ENCODE measurements at regions not wholly inside any gene's neighbourhood (a gene's known extent, or its start where the extent isn't known, plus 50 kb on each side); places are given as distances from the start of the nearest gene placed in this dataset.

DNA sequence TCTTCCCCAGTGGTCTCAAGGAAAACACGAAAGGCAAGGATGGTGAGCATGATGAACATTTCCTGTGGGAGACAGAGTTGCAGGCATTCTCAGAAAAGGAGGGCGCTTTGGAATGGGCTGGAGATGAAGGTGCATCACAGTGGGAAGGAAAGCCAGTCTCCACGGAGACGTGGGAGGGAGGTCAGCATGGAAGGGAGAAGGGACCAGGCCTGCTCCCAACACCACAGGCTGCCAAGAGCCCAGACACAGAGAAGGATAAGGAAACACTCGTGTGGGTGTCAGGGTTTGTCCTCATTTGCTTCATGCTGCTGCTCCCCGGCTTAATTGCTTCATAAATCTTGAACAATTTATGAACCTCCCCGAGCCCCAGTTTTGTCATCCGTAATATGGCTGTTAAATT, 231.5 kb upstream of the ZNF32 start:
- TF ChIP-seq, protein P1, sequence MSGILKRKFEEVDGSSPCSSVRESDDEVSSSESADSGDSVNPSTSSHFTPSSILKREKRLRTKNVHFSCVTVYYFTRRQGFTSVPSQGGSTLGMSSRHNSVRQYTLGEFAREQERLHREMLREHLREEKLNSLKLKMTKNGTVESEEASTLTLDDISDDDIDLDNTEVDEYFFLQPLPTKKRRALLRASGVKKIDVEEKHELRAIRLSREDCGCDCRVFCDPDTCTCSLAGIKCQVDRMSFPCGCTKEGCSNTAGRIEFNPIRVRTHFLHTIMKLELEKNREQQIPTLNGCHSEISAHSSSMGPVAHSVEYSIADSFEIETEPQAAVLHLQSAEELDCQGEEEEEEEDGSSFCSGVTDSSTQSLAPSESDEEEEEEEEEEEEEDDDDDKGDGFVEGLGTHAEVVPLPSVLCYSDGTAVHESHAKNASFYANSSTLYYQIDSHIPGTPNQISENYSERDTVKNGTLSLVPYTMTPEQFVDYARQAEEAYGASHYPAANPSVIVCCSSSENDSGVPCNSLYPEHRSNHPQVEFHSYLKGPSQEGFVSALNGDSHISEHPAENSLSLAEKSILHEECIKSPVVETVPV (CRISPR knock-in tag; IDR thresholded peaks at IDR 0.05) = no peak
- no peak for TF ChIP-seq ISL1 (CRISPR knock-in tag; IDR thresholded peaks at IDR 0.05)
- no peak for TF ChIP-seq PPARA (CRISPR knock-in tag; IDR thresholded peaks at IDR 0.05; ENCODE audit: borderline replicate concordance)
- TF ChIP-seq OSR1 (CRISPR knock-in tag; IDR thresholded peaks at IDR 0.05) = no peak
- no peak for TF ChIP-seq BACH2 (CRISPR knock-in tag; IDR thresholded peaks at IDR 0.05; ENCODE audit: borderline replicate concordance)
- no peak for TF ChIP-seq CSDC2 (CRISPR knock-in tag; IDR thresholded peaks at IDR 0.05)
- TF ChIP-seq ZNF70 (CRISPR knock-in tag; IDR thresholded peaks at IDR 0.05) = no peak
- TF ChIP-seq TOX (CRISPR knock-in tag; IDR thresholded peaks at IDR 0.05; ENCODE audit: borderline replicate concordance) = no peak
- TF ChIP-seq ESRRG (CRISPR knock-in tag; IDR thresholded peaks at IDR 0.05) = no peak
- TF ChIP-seq ZFP3 (CRISPR knock-in tag; IDR thresholded peaks at IDR 0.05) = no peak
- no peak for TF ChIP-seq GLIS3 (CRISPR knock-in tag; IDR thresholded peaks at IDR 0.05)
- no peak for TF ChIP-seq SNAI2 (CRISPR knock-in tag; IDR thresholded peaks at IDR 0.05)
- TF ChIP-seq ARNTL (CRISPR knock-in tag; IDR thresholded peaks at IDR 0.05; ENCODE audit: borderline replicate concordance, low read depth) = no peak
- TF ChIP-seq ZNF565 (CRISPR knock-in tag; conservative IDR thresholded peaks at IDR 0.05; ENCODE audit: low read depth) = no peak
- TF ChIP-seq TCF4 (CRISPR knock-in tag; IDR thresholded peaks at IDR 0.05; ENCODE audit: borderline replicate concordance) = no peak
- no peak for ATAC-seq

- no peak for ATAC-seq
These were observed 231.1 kb upstream of the ZNF32 start for GRCh38 chr10:43879742-43880141.

More at GRCh38 chr10:43879742-43880141, 231.1 kb upstream of the ZNF32 start:
- no peak for TF ChIP-seq ZFP3 (CRISPR knock-in tag; IDR thresholded peaks at IDR 0.05)
- TF ChIP-seq BACH2 (CRISPR knock-in tag; IDR thresholded peaks at IDR 0.05; ENCODE audit: borderline replicate concordance) = no peak
- no peak for TF ChIP-seq ZNF70 (CRISPR knock-in tag; IDR thresholded peaks at IDR 0.05)
- TF ChIP-seq TSHZ2 (CRISPR knock-in tag; IDR thresholded peaks at IDR 0.05) = no peak
- TF ChIP-seq PATZ1 (CRISPR knock-in tag; IDR thresholded peaks at IDR 0.05; ENCODE audit: borderline replicate concordance) = no peak
- TF ChIP-seq, protein P2, sequence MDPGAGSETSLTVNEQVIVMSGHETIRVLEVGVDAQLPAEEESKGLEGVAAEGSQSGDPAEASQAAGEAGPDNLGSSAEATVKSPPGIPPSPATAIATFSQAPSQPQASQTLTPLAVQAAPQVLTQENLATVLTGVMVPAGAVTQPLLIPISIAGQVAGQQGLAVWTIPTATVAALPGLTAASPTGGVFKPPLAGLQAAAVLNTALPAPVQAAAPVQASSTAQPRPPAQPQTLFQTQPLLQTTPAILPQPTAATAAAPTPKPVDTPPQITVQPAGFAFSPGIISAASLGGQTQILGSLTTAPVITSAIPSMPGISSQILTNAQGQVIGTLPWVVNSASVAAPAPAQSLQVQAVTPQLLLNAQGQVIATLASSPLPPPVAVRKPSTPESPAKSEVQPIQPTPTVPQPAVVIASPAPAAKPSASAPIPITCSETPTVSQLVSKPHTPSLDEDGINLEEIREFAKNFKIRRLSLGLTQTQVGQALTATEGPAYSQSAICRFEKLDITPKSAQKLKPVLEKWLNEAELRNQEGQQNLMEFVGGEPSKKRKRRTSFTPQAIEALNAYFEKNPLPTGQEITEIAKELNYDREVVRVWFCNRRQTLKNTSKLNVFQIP (CRISPR knock-in tag; IDR thresholded peaks at IDR 0.05; ENCODE audit: borderline replicate concordance, low read depth) = no peak
- no peak for TF ChIP-seq ESRRG (CRISPR knock-in tag; IDR thresholded peaks at IDR 0.05)
- no peak for TF ChIP-seq GLIS3 (CRISPR knock-in tag; IDR thresholded peaks at IDR 0.05)
- TF ChIP-seq ZC3H10 (CRISPR knock-in tag; IDR thresholded peaks at IDR 0.05) = no peak
- TF ChIP-seq ISL1 (CRISPR knock-in tag; IDR thresholded peaks at IDR 0.05) = no peak
- TF ChIP-seq ZNF565 (CRISPR knock-in tag; conservative IDR thresholded peaks at IDR 0.05; ENCODE audit: low read depth) = no peak

Data from SK-N-SH treated with all-trans-retinoic acid at 6 μM for 48 hours (cell line).